ENCODE measurements at regions not wholly inside any gene's neighbourhood (a gene's known extent, or its start where the extent isn't known, plus 50 kb on each side); places are given as distances from the start of the nearest gene placed in this dataset.
A peak's percentile ranks its signal among the peaks of the same experiment; 100 is the strongest.

DNA sequence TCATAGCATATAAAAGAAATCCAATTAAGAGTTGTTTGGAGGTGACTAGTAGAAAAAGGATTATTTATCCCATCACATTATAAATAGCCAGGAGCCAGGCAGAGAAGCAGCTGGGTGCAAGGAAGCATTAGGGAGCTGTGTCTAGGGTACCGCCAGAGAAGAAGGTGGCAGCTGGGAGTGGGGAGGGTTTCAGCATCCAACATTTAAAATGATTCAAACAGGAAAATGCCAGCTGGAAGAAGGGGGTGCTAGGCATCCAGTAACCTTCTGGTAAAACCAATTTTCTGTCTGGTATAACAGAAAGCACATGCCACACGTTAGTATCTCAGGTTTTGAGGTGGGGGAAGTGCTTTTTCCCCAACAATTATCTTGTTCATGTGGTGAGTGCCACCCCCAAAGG is 452.4 kb downstream of the ZEB2 start:
- FAIRE-seq, result no peak

GRCh38 chr2:144063602-144064001 is 456.3 kb downstream of the ZEB2 start:
- FAIRE-seq, result no peak

- no peak for FAIRE-seq
These were observed 465.0 kb downstream of the ZEB2 start for GRCh38 chr2:144054911-144055310.

DNA sequence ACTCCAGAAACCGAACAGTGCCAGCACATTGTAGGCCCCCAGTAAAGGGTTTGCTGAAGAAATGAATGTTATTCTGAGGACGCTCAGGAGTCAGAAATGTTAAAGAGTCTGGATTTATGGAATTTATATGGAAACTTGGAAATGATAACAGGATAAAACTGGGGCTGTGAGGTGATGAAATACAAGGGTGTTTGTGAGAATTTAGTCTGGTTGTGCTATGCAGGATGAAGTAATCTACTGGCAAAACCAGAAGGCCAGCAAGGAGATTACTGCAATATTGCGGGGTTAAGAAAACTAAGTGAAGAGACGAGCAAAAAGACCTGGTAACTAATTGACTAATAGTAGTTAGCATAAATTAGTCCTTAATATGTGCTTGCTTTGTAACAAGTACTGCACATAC is 467.8 kb downstream of the ZEB2 start:
- FAIRE-seq, result no peak

DNA sequence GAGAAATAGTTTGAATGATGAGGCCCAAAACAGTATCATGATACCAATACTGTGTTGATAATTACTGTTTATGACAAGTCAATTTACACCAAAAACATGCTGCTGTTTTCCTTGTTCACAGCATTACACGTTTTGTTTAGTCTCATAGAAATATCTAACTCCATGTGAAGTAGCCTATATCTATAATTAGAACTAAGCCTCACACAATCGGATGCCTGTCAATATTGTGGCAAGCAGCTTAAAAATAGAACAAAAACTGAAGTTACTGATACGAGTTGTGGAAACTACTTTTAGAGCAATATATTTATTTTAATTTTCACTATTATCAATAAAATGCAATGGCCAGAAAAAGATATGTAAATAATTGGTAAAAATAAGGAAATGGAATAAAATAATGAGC is 470.8 kb downstream of the ZEB2 start:
- no peak for FAIRE-seq

- no peak for FAIRE-seq
These were observed 471.3 kb downstream of the ZEB2 start for GRCh38 chr2:144048631-144049060.

- FAIRE-seq, result no peak
These were observed 477.2 kb downstream of the ZEB2 start for GRCh38 chr2:144042751-144043150.

GRCh38 chr2:144041612-144042011 is 478.3 kb downstream of the ZEB2 start:
- FAIRE-seq, result no peak

DNA sequence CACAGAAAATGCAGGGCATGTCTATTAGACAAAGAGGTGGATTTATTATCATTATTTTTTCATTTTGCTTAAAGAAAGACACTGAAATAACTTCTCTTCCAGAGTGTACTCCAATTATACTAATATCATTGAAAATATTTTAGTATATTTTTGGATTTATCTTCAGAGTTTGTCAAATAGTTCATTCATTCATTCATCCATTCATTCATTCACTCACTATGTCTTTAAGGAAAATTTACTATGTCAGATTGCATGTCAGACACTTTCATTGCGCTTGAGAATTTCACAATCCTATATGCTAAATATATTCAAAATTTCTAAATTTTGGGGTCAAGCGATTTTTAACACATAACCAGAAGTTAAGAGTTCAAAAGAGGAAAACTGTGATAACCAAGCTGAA is 479.1 kb downstream of the ZEB2 start:
- no peak for FAIRE-seq

DNA sequence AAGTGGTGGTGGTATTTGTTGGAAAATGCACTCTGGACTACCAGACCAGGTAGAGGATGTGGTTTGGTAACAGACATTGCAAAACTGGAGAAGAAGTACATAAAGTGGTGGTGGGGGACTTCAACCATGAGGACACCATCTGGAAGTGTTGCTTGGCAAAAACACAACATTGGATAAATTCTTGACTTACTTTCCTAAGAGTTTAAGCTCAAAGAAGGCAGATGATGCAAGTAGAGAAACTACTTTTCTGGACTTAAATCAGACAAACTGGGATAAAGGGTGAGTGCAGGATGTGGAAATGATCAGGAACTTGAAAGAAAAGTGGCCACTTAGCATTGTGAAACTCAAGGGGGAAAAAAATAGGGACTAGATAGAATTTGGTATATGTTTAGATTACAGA is 487.4 kb downstream of the ZEB2 start:
- no peak for FAIRE-seq

GRCh38 chr2:144030791-144031190 is 489.1 kb downstream of the ZEB2 start:
- FAIRE-seq, result no peak

GRCh38 chr2:144027593-144027992 is 492.3 kb downstream of the ZEB2 start:
- FAIRE-seq, result no peak

DNA sequence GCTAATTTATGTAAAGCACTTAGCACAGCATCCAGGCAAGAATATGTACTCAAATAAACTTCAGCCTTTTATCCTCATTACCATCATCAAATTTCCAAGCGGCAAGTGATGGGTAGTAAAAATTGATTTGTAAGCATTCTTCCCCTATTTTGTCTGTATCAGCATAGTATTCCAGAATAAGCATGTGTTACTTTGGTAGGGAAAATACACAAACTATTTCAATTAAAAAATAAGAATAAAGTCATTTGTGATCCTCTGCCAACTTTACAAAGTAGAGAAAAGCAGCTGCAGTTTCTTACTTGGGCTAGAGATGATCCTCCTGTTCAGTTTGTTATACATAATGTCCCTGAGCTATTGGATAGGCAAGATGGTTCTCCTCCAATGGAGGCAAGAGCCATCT is 493.2 kb downstream of the ZEB2 start:
- FAIRE-seq, result no peak

- no peak for FAIRE-seq
These were observed 499.9 kb downstream of the ZEB2 start for GRCh38 chr2:144020047-144020446.

DNA sequence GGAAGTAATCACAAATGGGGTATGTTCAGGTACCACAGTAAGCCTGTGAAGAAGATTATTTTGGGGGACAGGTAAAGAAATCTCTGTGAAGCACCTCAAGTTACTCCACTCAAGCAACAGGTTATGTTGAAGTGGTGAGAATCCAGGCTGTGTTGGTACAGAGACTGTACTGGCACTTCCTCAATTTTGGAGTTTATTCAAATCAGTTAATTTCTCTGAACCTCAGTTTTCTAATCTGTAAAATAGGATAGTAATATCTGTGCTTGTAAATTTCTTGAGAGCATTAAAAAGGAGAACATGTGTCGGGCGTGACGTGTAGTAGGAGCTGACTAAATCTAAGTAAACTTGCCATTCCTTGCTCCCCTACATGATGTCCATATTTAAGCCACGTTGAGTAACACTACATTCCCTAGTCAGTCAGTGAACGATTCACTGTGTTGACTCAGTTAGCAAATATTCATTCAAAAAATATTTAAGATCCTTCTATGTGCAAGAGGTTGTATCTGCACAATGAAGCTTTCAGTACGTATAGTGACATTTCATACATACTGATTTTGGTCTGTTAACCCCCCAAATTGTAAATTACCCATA is 504.2 kb downstream of the ZEB2 start:
- no peak for FAIRE-seq

GRCh38 chr2:144015036-144015435 is 504.9 kb downstream of the ZEB2 start:
- no peak for FAIRE-seq

GRCh38 chr2:144014103-144014502 is 505.8 kb downstream of the ZEB2 start:
- no peak for FAIRE-seq

- FAIRE-seq, result no peak
These were observed 507.6 kb downstream of the ZEB2 start for GRCh38 chr2:144012304-144012703.

GRCh38 chr2:144011553-144011952 is 508.4 kb downstream of the ZEB2 start:
- no peak for FAIRE-seq

DNA sequence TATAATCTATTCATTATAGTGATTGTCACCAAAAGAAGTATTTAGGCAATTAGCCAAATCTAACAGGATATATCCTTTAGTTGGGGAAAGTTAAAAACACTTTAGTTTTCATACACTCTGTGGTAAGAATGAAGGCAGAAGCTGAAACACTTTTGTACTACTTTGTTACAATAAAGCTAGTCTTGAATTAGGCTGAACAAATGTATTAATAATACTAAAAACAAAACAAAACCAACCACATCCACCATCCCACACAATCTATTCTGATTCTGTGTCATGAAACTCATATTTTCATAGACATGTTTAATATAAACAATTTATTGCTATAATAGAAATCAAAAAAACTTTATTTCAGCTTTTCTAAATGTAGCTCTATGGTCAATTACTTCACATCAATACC is 508.8 kb downstream of the ZEB2 start:
- peak; percentile 16 for FAIRE-seq

DNA sequence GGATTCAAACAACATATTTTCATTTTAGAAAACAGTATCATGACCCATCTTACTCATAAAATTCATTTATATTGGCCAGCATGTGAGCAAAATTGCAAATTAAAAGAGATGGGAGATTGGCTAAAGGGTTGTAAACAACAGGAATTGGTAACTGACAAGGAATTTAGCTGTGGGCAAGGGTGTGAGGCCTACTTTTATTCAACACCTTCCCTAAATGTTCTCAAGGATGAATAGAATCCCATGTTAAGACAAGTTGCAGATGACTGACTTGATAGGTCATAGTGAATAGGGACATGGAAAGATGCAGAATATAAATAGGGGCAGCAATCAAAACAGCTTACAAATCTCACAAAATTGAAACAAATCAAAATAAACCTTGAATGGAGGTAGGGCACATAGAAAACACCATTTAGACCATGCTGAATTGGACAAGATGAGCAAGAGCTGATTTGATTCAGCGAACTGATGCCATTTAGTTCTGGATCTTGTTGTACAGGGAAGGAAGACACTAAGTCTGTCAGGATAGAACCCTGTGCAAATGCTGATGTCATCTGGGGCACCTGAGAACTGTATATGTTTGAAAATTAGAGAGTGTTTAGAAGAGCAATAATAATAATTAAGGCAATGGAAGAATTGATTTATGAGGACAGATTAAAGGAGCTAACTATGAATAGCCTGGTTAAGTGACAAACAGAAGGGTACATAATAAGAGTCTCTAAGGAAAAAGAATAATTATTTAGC is 509.7 kb downstream of the ZEB2 start:
- no peak for FAIRE-seq

DNA sequence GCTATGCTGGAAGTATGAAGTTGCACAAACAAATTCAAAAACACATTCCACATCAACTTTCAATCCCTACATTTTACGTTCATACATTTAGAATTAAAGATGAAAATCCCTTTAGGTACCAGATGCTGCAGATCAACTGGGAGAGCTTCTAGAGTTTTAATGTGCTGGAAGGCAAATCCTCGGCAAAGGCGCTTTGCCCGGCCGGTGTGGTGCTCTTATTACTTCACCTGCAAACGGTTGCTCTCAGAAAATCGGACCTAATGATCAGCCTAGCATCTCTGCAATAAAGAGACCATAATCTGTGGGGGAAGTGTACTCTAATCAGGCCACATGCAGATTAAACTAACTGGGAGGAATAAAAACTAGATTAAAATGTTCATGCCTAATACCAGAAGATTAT is 513.8 kb downstream of the ZEB2 start:
- no peak for FAIRE-seq

- FAIRE-seq, result no peak
These were observed 515.2 kb downstream of the ZEB2 start for GRCh38 chr2:144004742-144005141.

- FAIRE-seq, result no peak
These were observed 516.4 kb downstream of the ZEB2 start for GRCh38 chr2:144003460-144004075.

- no peak for FAIRE-seq
These were observed 522.9 kb downstream of the ZEB2 start for GRCh38 chr2:143996974-143997373.

Data from A204.1 (cell line).